HFFc6 (cell line): ENCODE measurements at regions not wholly inside any gene's neighbourhood (a gene's known extent, or its start where the extent isn't known, plus 50 kb on each side); places are given as distances from the start of the nearest gene placed in this dataset.
A peak's percentile ranks its signal among the peaks of the same experiment; 100 is the strongest.

Source experiments
- DNase-seq: peaks from one replicate; pipeline ENCODE4 v3.0.0-alpha.2; 2018
- H3K27ac Mint-ChIP-seq: 2 replicates; pipeline ENCODE4 v1.8.0; 2020; ENCODE audit warnings: mild to moderate bottlenecking, mixed read lengths
- H3K27me3 Mint-ChIP-seq: 2 replicates; pipeline ENCODE4 v1.8.0; 2021; ENCODE audit warnings: mild to moderate bottlenecking, moderate library complexity, mixed read lengths; ENCODE audit not compliant: insufficient read depth
- H3K36me3 Mint-ChIP-seq: 2 replicates; pipeline ENCODE4 v1.8.0; 2021; ENCODE audit warnings: low read depth, mixed read lengths
- H3K4me1 Mint-ChIP-seq: 2 replicates; pipeline ENCODE4 v1.8.0; 2020; ENCODE audit warnings: low read depth, mixed read lengths
- H3K4me3 Mint-ChIP-seq: 2 replicates; pipeline ENCODE4 v1.8.0; 2020; ENCODE audit warnings: mild to moderate bottlenecking, moderate library complexity, mixed read lengths
- H3K9me3 Mint-ChIP-seq: 2 replicates; pipeline ENCODE4 v1.8.0; 2020; ENCODE audit warnings: mild to moderate bottlenecking, mixed read lengths
- TF ChIP-seq, protein P1 (sequence below): fragments of 200-600 bp; sonication (generic); IDR thresholded peaks from 2 replicates; pipeline ENCODE4 v1.5.0; 2021; ENCODE audit warnings: antibody characterized with exemption, mild to moderate bottlenecking

GRCh38 chr2:67489396-67489795, 92.3 kb downstream of the ETAA1 start:
- no peak for DNase-seq
- Mint-ChIP-seq H3K36me3 (no peaks in the 10 kb centered on the region), H3K27me3 (no peaks in the 10 kb centered on the region), H3K4me3 (no peak overlapping the region), H3K4me1 (peaks cover 16% of the 10 kb centered on the region), H3K27ac (no peak overlapping the region), H3K9me3 (no peaks in the 10 kb centered on the region)
- TF ChIP-seq, protein P1, sequence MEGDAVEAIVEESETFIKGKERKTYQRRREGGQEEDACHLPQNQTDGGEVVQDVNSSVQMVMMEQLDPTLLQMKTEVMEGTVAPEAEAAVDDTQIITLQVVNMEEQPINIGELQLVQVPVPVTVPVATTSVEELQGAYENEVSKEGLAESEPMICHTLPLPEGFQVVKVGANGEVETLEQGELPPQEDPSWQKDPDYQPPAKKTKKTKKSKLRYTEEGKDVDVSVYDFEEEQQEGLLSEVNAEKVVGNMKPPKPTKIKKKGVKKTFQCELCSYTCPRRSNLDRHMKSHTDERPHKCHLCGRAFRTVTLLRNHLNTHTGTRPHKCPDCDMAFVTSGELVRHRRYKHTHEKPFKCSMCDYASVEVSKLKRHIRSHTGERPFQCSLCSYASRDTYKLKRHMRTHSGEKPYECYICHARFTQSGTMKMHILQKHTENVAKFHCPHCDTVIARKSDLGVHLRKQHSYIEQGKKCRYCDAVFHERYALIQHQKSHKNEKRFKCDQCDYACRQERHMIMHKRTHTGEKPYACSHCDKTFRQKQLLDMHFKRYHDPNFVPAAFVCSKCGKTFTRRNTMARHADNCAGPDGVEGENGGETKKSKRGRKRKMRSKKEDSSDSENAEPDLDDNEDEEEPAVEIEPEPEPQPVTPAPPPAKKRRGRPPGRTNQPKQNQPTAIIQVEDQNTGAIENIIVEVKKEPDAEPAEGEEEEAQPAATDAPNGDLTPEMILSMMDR = no peak

DNA sequence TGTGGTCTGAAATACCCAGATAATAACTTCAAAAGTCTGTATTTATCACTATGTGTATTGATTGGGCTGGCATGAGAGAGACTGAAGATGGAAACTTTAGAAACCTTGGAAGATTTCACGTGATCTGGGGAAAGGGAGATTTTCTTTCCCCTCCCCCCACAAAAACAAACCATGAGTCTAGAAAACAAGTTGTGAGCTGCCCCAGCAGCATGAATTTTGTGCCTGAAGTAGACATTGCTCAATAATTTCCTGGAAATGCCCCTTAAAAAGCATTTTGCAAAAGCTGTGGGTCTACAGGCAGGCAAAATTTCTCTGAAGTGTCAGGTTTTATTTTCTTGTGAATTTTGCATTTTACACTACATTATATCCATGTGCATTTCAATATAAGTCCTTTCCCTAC, 101.8 kb downstream of the ETAA1 start:
- H3K4me3 Mint-ChIP-seq = no peak overlapping the region
- TF ChIP-seq, protein P1 = no peak
- H3K36me3 Mint-ChIP-seq = 0 out of 2 replicates have a peak, but pooled peaks cover 4% of the 10 kb centered on the region
- H3K27ac Mint-ChIP-seq = no peak overlapping the region
- no peaks in the 10 kb centered on the region for H3K9me3 Mint-ChIP-seq
- DNase-seq = no peak
- no peaks in the 10 kb centered on the region; the same call in 1 of the 2 replicates for H3K27me3 Mint-ChIP-seq
- H3K4me1 Mint-ChIP-seq = peaks cover 39% of the 10 kb centered on the region

GRCh38 chr2:67499989-67500388, 102.9 kb downstream of the ETAA1 start:
- Mint-ChIP-seq H3K9me3 (no peaks in the 10 kb centered on the region), H3K27me3 (no peaks in the 10 kb centered on the region; the same call in 1 of the 2 replicates), H3K4me3 (no peak overlapping the region), H3K4me1 (peaks cover 45% of the 10 kb centered on the region), H3K36me3 (0 out of 2 replicates have a peak, but pooled peaks cover 4% of the 10 kb centered on the region), H3K27ac (no peak overlapping the region)
- no peak for DNase-seq
- TF ChIP-seq, protein P1 = no peak

DNA sequence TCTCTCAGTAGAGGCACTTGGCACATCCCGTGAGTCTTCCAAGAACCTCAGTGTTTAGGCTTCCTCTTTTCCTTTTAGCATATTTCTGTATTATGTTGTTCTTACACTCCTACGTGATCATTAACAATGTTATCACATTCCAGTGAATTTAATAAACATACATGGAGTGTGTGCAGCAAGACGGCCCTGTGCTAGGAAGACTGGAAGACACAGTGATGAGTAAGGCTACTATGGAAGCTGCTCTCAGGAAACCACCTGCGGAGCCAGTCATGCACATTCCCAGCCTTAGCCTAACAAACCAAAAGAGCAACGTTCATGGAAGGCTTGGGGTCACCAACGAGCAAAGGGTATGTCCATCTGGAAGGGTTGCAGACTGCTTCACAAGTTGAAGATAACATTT, 103.4 kb downstream of the ETAA1 start:
- Mint-ChIP-seq H3K4me1 (peaks cover 45% of the 10 kb centered on the region), H3K9me3 (no peaks in the 10 kb centered on the region), H3K36me3 (0 out of 2 replicates have a peak, but pooled peaks cover 4% of the 10 kb centered on the region), H3K27me3 (no peaks in the 10 kb centered on the region; the same call in 1 of the 2 replicates), H3K4me3 (no peak overlapping the region), H3K27ac (0 out of 2 replicates have a peak overlapping the region, but pooled peaks have one; percentile 8)
- TF ChIP-seq, protein P1 = no peak
- no peak for DNase-seq

- H3K9me3 Mint-ChIP-seq = no peaks in the 10 kb centered on the region
- no peaks in the 10 kb centered on the region; the same call in 1 of the 2 replicates for H3K27me3 Mint-ChIP-seq
- DNase-seq = no peak
- peak overlapping the region; percentile 92 for H3K27ac Mint-ChIP-seq
- H3K4me3 Mint-ChIP-seq = peak overlapping the region; percentile 29; the same call in 1 of the 2 replicates
- peaks cover 45% of the 10 kb centered on the region for H3K4me1 Mint-ChIP-seq
- H3K36me3 Mint-ChIP-seq = peaks cover 4% of the 10 kb centered on the region; the same call in 1 of the 2 replicates
- TF ChIP-seq, protein P1 = no peak
Measured at GRCh38 chr2:67502346-67503065, 105.4 kb downstream of the ETAA1 start.
